ENCODE measurements at regions not wholly inside any gene's neighbourhood (a gene's known extent, or its start where the extent isn't known, plus 50 kb on each side); places are given as distances from the start of the nearest gene placed in this dataset.

GRCh38 chr14:62144863-62145262 lies 382.6 kb downstream of the SNAPC1 start:
- no peak overlapping the region for H3K4me3 ChIP-seq (ENCODE audit: low read depth in 1 of 2, low read length in 1 of 2)
- no peaks in the 10 kb centered on the region for H3K4me1 ChIP-seq (ENCODE audit: control insufficient read depth in 1 of 2, insufficient read depth in 1 of 2, low read depth in 1 of 2, low read length in 1 of 2)

GRCh38 chr14:62146030-62146429 lies 383.8 kb downstream of the SNAPC1 start:
- Histone ChIP-seq H3K27ac (no peak overlapping the region), H3K9me3 (no peaks in the 10 kb centered on the region), H3K27me3 (no peaks in the 10 kb centered on the region), H3K4me3 (ENCODE audit: low read depth in 1 of 2, low read length in 1 of 2) (no peak overlapping the region), H3K36me3 (no peaks in the 10 kb centered on the region), H3K4me1 (ENCODE audit: control insufficient read depth in 1 of 2, insufficient read depth in 1 of 2, low read depth in 1 of 2, low read length in 1 of 2) (no peaks in the 10 kb centered on the region)
- no peak for TF ChIP-seq CTCF (IDR thresholded peaks at IDR 0.05)

More at GRCh38 chr14:62144863-62145262, 382.6 kb downstream of the SNAPC1 start:
- H3K27me3 ChIP-seq: no peaks in the 10 kb centered on the region
- H3K27ac ChIP-seq: no peak overlapping the region
- no peaks in the 10 kb centered on the region for H3K9me3 ChIP-seq
- no peak for TF ChIP-seq CTCF (IDR thresholded peaks at IDR 0.05)
- H3K36me3 ChIP-seq: no peaks in the 10 kb centered on the region

GRCh38 chr14:62156052-62156451 lies 393.8 kb downstream of the SNAPC1 start:
- no peak overlapping the region for H3K27ac ChIP-seq
- no peaks in the 10 kb centered on the region for H3K4me1 ChIP-seq (ENCODE audit: control insufficient read depth in 1 of 2, insufficient read depth in 1 of 2, low read depth in 1 of 2, low read length in 1 of 2)
- peaks cover 10% of the 10 kb centered on the region for H3K27me3 ChIP-seq
- no peaks in the 10 kb centered on the region for H3K9me3 ChIP-seq
- TF ChIP-seq CTCF (IDR thresholded peaks at IDR 0.05): no peak
- H3K36me3 ChIP-seq: no peaks in the 10 kb centered on the region
- no peak overlapping the region for H3K4me3 ChIP-seq (ENCODE audit: low read depth in 1 of 2, low read length in 1 of 2)

GRCh38 chr14:62158779-62159178 lies 396.6 kb downstream of the SNAPC1 start:
- TF ChIP-seq CTCF (IDR thresholded peaks at IDR 0.05): no peak
- Histone ChIP-seq H3K4me1 (ENCODE audit: control insufficient read depth in 1 of 2, insufficient read depth in 1 of 2, low read depth in 1 of 2, low read length in 1 of 2) (no peaks in the 10 kb centered on the region), H3K9me3 (no peaks in the 10 kb centered on the region), H3K36me3 (no peaks in the 10 kb centered on the region), H3K27me3 (peaks cover 14% of the 10 kb centered on the region), H3K4me3 (ENCODE audit: low read depth in 1 of 2, low read length in 1 of 2) (no peak overlapping the region), H3K27ac (no peak overlapping the region)

- no peaks in the 10 kb centered on the region for H3K36me3 ChIP-seq
- no peaks in the 10 kb centered on the region for H3K9me3 ChIP-seq
- peaks cover 15% of the 10 kb centered on the region for H3K27me3 ChIP-seq
- H3K4me3 ChIP-seq (ENCODE audit: low read depth in 1 of 2, low read length in 1 of 2): no peak overlapping the region
- H3K27ac ChIP-seq: no peak overlapping the region
- no peak for TF ChIP-seq CTCF (IDR thresholded peaks at IDR 0.05)
- no peaks in the 10 kb centered on the region for H3K4me1 ChIP-seq (ENCODE audit: control insufficient read depth in 1 of 2, insufficient read depth in 1 of 2, low read depth in 1 of 2, low read length in 1 of 2)
Measured at GRCh38 chr14:62159314-62159713, 397.1 kb downstream of the SNAPC1 start.

Measured in neutrophil (primary cell).